GM23338 (cell line): ENCODE measurements at regions not wholly inside any gene's neighbourhood (a gene's known extent, or its start where the extent isn't known, plus 50 kb on each side); places are given as distances from the start of the nearest gene placed in this dataset.

Experiments
- CTCF ChIP-seq, 2 experiments: fragments of 200-600 bp in 1 of 2; sonication (generic) in 1 of 2; conservative IDR thresholded peaks; 2 replicates each; pipeline versions ENCODE4 v1.5.1 to v1.6.1; 2016 to 2017; ENCODE audit warnings: antibody characterized with exemption in 2 of 2, low read depth in 2 of 2, mild to moderate bottlenecking in 2 of 2, moderate library complexity in 1 of 2
- EZH2 ChIP-seq: fragments of 200-600 bp; sonication (generic); IDR thresholded peaks from one replicate; pipeline ENCODE4 v1.8.0; 2017; ENCODE audit warnings: antibody characterized with exemption, mild to moderate bottlenecking, low read depth; ENCODE audit not compliant: unreplicated experiment
- EZH2phosphoT487 ChIP-seq: fragments of 200-600 bp; sonication (generic); IDR thresholded peaks from one replicate; pipeline ENCODE4 v1.8.1; 2018; ENCODE audit warnings: antibody characterized with exemption; ENCODE audit not compliant: unreplicated experiment
- JUNB ChIP-seq: IDR thresholded peaks from one replicate; pipeline ENCODE4 v1.6.1; 2016; ENCODE audit warnings: antibody characterized with exemption; ENCODE audit not compliant: unreplicated experiment
- NANOG ChIP-seq: IDR thresholded peaks from 2 replicates; pipeline ENCODE4 v1.6.1; 2016; ENCODE audit warnings: antibody characterized with exemption, borderline replicate concordance
- POLR2AphosphoS5 ChIP-seq: IDR thresholded peaks from 2 replicates; pipeline ENCODE4 v1.6.1; 2016; ENCODE audit warnings: antibody characterized with exemption, low read depth
- REST ChIP-seq: IDR thresholded peaks from one replicate; pipeline ENCODE4 v1.6.1; 2018; ENCODE audit warnings: antibody characterized with exemption; ENCODE audit not compliant: unreplicated experiment
- STAT1 ChIP-seq: IDR thresholded peaks from one replicate; pipeline ENCODE4 v1.6.1; 2016; ENCODE audit warnings: antibody characterized with exemption; ENCODE audit not compliant: unreplicated experiment
- ZNF114 ChIP-seq: fragments of 250-450 bp; sonication (Bioruptor Pico); IDR thresholded peaks from 2 replicates; pipeline ENCODE4 v1.5.0; 2020; ENCODE audit warnings: mild to moderate bottlenecking, moderate library complexity

GRCh38 chr14:98120831-98121464, 1151.0 kb downstream of the BCL11B start:
- TF ChIP-seq CTCF (conservative IDR thresholded peaks at IDR 0.05; ENCODE audit: low read depth in 2 of 2) (no peak), JUNB (no peak), EZH2 (no peak), EZH2phosphoT487 (no peak), NANOG (no peak), POLR2AphosphoS5 (no peak), REST (no peak), STAT1 (no peak), ZNF114 (CRISPR knock-in tag) (no peak)
